ENCODE measurements at regions not wholly inside any gene's neighbourhood (a gene's known extent, or its start where the extent isn't known, plus 50 kb on each side); places are given as distances from the start of the nearest gene placed in this dataset.

DNA sequence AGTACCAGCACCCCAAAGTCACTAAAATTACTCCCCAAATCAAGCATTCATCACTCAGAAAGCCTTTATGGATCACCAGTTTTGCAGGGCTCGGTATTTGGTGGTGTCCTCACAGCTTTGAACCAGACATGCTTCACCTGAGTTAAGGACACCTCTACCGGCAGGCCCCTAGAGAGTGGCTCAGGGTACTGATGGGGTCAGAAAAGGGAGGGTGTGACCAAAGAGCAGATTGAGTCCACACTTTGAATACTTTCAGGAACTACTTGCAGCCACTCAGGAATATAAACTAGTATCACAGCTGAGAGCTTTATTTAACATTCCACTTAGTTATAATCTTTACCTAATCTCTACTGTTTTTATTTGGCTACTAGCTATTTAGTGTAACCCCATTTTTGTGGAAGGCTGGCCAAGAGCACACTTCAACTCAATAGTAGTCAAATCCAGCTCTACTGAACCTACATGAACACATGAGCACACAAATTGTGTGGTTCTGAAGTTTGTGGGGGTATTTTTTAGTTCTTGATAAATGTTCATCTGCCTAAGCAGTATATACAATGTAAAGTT, 109.6 kb upstream of the SPRY1 start:
- no peak for DNase-seq

GRCh38 chr4:123288309-123289025, 108.1 kb upstream of the SPRY1 start:
- no peak for DNase-seq

GRCh38 chr4:123291329-123291728, 105.3 kb upstream of the SPRY1 start:
- no peak for DNase-seq

DNA sequence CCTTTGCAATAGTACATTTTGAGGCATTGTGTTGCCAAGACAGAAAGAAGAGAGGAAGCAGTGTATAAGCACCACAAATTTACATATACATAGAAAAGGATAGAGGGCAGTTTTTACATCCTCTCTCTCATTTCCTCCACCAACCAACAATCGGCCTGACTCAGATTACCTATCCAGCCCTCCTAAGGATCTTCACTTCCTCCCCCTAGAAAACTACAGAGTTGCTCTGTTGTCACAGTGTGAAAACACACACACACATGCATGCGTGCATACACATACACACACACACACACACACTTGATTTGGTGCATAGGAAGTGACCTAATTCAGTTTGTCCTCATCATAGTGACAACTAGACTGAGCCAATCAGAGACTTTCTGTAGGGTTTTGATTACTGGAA, 98.8 kb upstream of the SPRY1 start:
- DNase-seq, result no peak

DNA sequence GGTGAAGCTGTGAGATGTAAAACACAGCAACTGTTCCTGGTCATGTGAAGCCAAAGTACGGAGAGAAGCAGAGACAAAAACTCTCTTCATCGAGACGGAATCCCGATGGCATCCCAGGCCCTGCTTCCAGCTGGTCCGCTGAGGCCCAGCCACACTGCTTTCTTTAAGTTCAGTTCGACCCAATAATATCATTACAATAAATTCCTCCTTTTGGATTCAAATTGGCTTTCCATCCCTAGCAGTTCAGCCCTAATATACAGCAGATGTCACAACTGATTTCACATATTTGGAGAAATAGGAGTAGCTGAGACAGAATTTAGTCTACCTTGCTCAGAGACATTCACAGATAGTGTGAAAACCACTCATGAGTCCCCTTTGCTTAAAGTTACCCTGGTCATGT, 98.3 kb upstream of the SPRY1 start:
- peak; percentile 19 for DNase-seq

DNA sequence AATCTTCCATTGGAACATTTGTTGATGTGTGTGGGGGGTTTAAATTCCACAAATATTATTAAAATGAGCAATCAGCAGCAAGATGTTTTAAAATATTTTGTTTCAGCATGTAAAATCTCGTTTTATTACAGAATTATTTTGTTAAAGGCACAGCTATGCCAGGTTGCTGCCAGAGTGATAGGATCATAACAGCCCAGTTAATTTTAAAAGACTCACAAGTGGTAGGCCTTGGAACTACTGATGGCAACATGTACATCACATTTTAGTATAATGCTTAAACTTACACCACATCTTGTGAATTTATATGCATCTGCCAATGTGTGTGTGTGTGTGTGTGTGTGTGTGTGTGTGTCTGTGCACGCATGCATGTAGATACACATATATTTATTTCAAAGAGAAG, 97.8 kb upstream of the SPRY1 start:
- DNase-seq, result peak; percentile 26

- peak; percentile 76 for DNase-seq
These were observed 97.3 kb upstream of the SPRY1 start for GRCh38 chr4:123299212-123299691.

DNA sequence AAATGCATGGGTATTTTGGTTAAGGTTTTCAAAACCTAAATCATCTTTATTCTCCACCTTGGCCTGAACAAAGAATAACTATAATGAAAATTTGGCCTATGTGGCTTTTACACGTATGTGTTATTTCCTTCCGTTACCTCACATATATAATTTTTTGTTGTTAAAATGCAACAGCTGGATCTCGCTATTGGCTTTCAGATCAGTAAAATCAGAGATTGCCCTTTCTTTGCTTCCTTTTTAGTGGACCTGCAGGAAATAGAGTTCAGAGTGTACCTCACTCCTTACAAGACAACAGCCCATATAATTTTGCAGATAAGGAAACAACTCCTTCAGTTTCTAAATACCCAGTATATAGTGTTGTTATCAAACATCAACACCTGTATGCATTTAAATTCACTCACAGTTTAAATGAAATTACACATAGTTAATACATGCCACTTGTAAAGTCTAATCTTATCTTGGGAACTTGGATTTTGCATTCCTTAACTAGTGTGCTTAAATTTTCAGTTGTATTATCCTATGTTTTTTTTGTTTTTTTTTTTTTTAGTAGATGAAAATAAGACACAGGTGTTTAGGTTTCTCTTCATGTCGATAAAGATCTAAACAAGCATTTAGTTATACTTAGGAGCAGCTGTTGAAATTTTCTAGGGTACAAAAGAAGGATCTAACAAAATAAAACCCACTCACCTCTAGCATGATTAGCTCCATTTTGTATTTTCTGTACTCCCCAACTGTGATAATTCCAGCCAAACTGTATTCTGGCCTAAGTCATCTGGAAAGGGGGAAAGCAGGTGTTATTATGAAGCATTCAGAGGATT, 96.2 kb upstream of the SPRY1 start:
- DNase-seq, result no peak

DNA sequence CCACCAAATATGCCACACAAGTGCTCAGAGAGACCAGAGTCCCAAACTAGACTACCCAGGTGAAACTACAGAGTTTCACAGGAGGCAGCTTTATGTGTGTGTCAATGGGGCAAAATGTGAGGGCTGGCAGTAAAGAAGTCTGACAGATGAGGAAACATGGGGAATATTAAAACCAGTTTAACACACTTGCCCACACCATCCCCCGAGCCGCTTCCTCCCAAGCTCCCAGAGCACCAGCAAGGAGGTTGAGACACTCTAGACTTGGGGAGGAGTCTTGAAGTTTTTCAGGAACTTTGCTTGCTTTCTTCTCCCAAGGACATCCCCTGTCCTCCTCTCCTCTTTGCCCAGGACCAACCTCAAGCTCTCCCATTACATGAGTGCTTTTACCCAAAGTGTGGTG, 94.7 kb upstream of the SPRY1 start:
- DNase-seq, result no peak

GRCh38 chr4:123304151-123304964, 92.2 kb upstream of the SPRY1 start:
- no peak for DNase-seq

- no peak for DNase-seq
These were observed 90.9 kb upstream of the SPRY1 start for GRCh38 chr4:123305736-123306135.

DNA sequence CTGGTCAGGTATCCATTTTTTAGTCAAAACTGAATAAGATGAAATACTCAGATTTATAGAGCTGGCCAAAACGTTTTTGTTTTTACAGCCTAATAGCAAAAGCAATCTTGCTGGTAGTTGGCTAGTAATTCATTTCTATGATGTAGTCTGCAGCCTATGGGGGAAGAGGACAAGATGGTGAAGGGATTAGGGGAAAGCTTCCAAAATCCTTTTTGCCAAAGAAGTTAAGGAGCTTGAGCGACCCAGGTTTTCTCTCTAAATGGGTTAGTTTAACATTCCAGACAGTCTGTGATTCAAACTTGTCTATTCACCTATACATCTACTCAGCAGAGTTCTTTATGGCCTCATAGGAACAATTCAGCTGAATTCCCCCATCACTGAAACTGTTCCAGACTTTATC, 89.8 kb upstream of the SPRY1 start:
- no peak for DNase-seq

GRCh38 chr4:123308667-123309066, 87.9 kb upstream of the SPRY1 start:
- DNase-seq, result no peak

DNA sequence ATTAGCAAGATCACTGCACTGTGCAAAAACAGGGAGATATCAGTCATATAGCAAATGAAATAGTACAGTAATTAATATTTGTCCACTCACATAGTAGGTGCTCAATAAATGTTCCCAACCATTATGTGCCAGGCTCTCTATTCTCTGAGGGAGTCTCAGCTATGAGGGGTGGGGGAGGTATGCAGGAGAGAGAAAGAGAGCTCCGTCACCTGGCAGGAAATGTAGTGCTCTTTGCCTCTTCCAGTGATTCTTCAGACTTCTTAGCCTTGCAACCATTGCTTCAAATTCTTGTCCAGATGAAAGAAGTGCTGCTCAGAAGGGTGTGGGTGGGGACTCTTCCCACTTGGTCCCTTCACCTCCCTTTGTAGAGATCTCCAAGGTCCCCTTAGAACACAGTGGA, 84.5 kb upstream of the SPRY1 start:
- no peak for DNase-seq

GRCh38 chr4:123312951-123313592, 83.5 kb upstream of the SPRY1 start:
- no peak for DNase-seq

DNA sequence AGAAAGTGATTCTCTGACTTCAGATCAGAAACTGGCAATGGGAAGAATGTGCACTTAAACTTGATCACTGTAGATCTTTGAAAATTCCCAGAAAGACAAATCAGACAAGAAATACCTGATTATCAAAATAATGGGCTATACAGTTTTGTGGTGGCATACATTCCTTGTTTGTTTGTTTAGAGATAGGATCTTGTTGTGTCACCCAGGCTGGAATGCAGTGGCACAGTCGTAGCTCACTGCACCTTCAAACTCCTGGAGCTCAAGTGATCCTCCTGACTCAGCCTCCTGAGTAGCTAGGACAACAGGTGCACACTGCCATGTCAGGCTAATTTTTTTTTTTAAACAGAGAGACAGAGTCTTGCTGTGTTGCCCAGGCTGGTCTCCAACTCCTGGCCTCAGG, 81.0 kb upstream of the SPRY1 start:
- DNase-seq, result no peak

- no peak for DNase-seq
These were observed 79.4 kb upstream of the SPRY1 start for GRCh38 chr4:123317211-123317610.

DNA sequence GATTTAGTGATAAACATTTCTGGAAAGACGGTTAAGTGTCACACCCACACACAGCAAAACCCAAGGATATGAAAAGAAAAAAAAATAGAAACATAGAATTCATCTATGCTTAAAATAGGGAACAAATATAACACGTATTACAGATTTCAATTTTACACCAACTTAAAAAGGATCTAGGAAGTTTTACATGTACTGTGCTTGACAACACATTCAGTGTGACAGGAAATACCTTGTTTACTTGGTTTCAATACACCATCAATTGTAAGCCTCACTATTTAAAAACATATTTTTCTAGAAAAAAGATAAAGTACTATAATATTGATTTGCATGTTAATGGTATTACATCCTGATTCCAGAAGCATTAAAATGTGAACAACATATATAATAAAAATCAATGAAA, 77.0 kb upstream of the SPRY1 start:
- DNase-seq, result no peak

DNA sequence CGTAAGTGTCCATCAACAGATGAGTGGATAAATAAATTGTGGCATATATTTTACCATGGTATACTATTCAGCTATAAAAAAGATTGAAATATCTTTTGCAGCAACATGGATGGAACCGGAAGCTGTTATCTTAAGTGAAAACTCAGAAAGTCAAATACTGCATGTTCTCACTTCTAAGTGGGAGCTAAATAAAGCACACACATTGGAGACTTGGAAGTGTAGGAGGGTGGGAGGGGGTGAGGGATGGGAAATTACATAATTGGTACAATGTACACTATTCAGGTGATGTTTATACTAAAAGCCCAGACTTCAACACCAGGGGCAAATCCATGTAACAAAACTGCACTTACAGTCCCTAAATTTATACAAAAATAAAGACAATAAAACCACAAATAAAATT, 72.6 kb upstream of the SPRY1 start:
- DNase-seq, result no peak

GRCh38 chr4:123325241-123325681, 71.3 kb upstream of the SPRY1 start:
- DNase-seq, result peak; percentile 8

GRCh38 chr4:123327346-123327745, 69.2 kb upstream of the SPRY1 start:
- no peak for DNase-seq

GRCh38 chr4:123327846-123328429, 68.7 kb upstream of the SPRY1 start:
- peak; percentile 7 for DNase-seq

Measured in fibroblast of skin of right biceps (primary cell).